Stimulated activated CD4-positive, alpha-beta T cell treated with anti-CD3 and anti-CD28 coated beads, Interleukin-2, amount 100 ng/mL, for 24 hours (primary cell): ENCODE measurements at regions not wholly inside any gene's neighbourhood (a gene's known extent, or its start where the extent isn't known, plus 50 kb on each side); places are given as distances from the start of the nearest gene placed in this dataset.
A peak's percentile ranks its signal among the peaks of the same experiment; 100 is the strongest.

Source experiments
- DNase-seq, 2 donors: peaks; one replicate each; pipeline ENCODE4 v3.0.0-alpha.2; 2020

GRCh38 chr1:13926556-13926955 lies 226.6 kb downstream of the PRDM2 start:
- DNase-seq = no peak

GRCh38 chr1:13927736-13928135 lies 227.7 kb downstream of the PRDM2 start:
- DNase-seq = no peak

GRCh38 chr1:13929313-13929712 lies 229.3 kb downstream of the PRDM2 start:
- DNase-seq = no peak

- peak; percentile 23 to 52 for DNase-seq
Observed at GRCh38 chr1:13930151-13930550, 230.2 kb downstream of the PRDM2 start.

GRCh38 chr1:13931226-13931625 lies 231.2 kb downstream of the PRDM2 start:
- no peak for DNase-seq

- DNase-seq = no peak
Observed at GRCh38 chr1:13935336-13935735, 235.3 kb downstream of the PRDM2 start.

- DNase-seq = no peak
Observed at GRCh38 chr1:13941315-13941714, 241.3 kb downstream of the PRDM2 start.

GRCh38 chr1:13943055-13943454 lies 243.1 kb downstream of the PRDM2 start:
- DNase-seq = no peak

GRCh38 chr1:13945856-13946255 lies 245.9 kb downstream of the PRDM2 start:
- no peak for DNase-seq

GRCh38 chr1:13947658-13948057 lies 247.7 kb downstream of the PRDM2 start:
- DNase-seq = no peak

- no peak for DNase-seq
Observed at GRCh38 chr1:13948396-13948795, 248.4 kb downstream of the PRDM2 start.

- no peak for DNase-seq
Observed at GRCh38 chr1:13948888-13949391, 249.0 kb downstream of the PRDM2 start.

- DNase-seq = no peak
Observed at GRCh38 chr1:13949546-13949945, 249.6 kb downstream of the PRDM2 start.

- DNase-seq = peak in 1 of 2 donors; percentile 8
Observed at GRCh38 chr1:13950637-13951036, 250.6 kb downstream of the PRDM2 start.

- DNase-seq = no peak
Observed at GRCh38 chr1:13951793-13952751, 252.1 kb downstream of the PRDM2 start.

- no peak for DNase-seq
Observed at GRCh38 chr1:13952985-13953384, 253.0 kb downstream of the PRDM2 start.

- no peak for DNase-seq
Observed at GRCh38 chr1:13956393-13956792, 256.4 kb downstream of the PRDM2 start.

GRCh38 chr1:13960375-13960987 lies 260.5 kb downstream of the PRDM2 start:
- peak; percentile 73 to 74 for DNase-seq

GRCh38 chr1:13964768-13965167 lies 264.8 kb downstream of the PRDM2 start:
- DNase-seq = no peak

GRCh38 chr1:13965770-13966398 lies 265.9 kb downstream of the PRDM2 start:
- no peak for DNase-seq

GRCh38 chr1:13967707-13968106 lies 267.7 kb downstream of the PRDM2 start:
- no peak for DNase-seq

GRCh38 chr1:13968361-13968760 lies 268.4 kb downstream of the PRDM2 start:
- no peak for DNase-seq

- no peak for DNase-seq
Observed at GRCh38 chr1:13970631-13971247, 270.8 kb downstream of the PRDM2 start.
